AG04450 (cell line): ENCODE measurements at regions not wholly inside any gene's neighbourhood (a gene's known extent, or its start where the extent isn't known, plus 50 kb on each side); places are given as distances from the start of the nearest gene placed in this dataset.

Experiments
- CTCF ChIA-PET: fragments of 300-600, 350-600 bp; formaldehyde crosslinking; extraction: SDS; loops from one replicate; lab custom pipeline; 2022; ENCODE audit warnings: antibody characterized with exemption, inconsistent platforms; lab: Charles Lee
- POLR2A ChIA-PET: fragments of 350-600 bp; formaldehyde crosslinking; extraction: SDS; loops from one replicate; lab custom pipeline; 2021; ENCODE audit warnings: antibody characterized with exemption, inconsistent platforms; lab: Yijun Ruan, JAX
- DNase-seq: peaks from one replicate; pipeline ENCODE4 v3.0.0-alpha.2; 2011; ENCODE audit warnings: low read depth, low spot score
- H3K27ac ChIP-seq: one replicate; pipeline ENCODE4 v1.5.1; 2012; ENCODE audit warnings: low read depth, low read length, control low read depth
- H3K27me3 ChIP-seq: one replicate; pipeline ENCODE4 v1.6.0; 2012; ENCODE audit warnings: low read length; ENCODE audit not compliant: control insufficient read depth, insufficient read depth
- H3K4me3 ChIP-seq: 2 replicates; pipeline ENCODE4 v1.5.1; 2011; ENCODE audit warnings: mild to moderate bottlenecking, low read depth, low read length, control low read depth
- H3K9me3 ChIP-seq: 2 replicates; pipeline ENCODE4 v1.5.1; 2012; ENCODE audit warnings: low read length; ENCODE audit not compliant: control insufficient read depth, insufficient read depth
- CTCF ChIP-seq: IDR thresholded peaks from 2 replicates; pipeline ENCODE4 v1.5.1; 2011; ENCODE audit warnings: low read depth, low read length, control low read depth, inconsistent platforms

- TF ChIP-seq CTCF, result no peak
- CTCF ChIA-PET, result no interaction called here
These were observed 116.2 kb upstream of the SOX11 start for GRCh38 chr2:5576015-5576414.

GRCh38 chr2:5587766-5588165 lies 104.4 kb upstream of the SOX11 start:
- no peak for DNase-seq
- no peak for TF ChIP-seq CTCF
- CTCF ChIA-PET, result no interaction called here
- H3K27me3 ChIP-seq, result peaks cover 3% of the 10 kb centered on the region
- H3K27ac ChIP-seq, result no peak overlapping the region
- POLR2A ChIA-PET, result no interaction called here
- no peak overlapping the region for H3K4me3 ChIP-seq
- peaks cover 3% of the 10 kb centered on the region; the same call in 1 of the 2 replicates for H3K9me3 ChIP-seq

More at GRCh38 chr2:5576015-5576414, 116.2 kb upstream of the SOX11 start:
- Histone ChIP-seq H3K9me3 (no peaks in the 10 kb centered on the region), H3K4me3 (no peak overlapping the region), H3K27ac (no peak overlapping the region), H3K27me3 (no peaks in the 10 kb centered on the region)
- DNase-seq, result no peak
- POLR2A ChIA-PET, result no interaction called here

GRCh38 chr2:5588601-5589000 lies 103.6 kb upstream of the SOX11 start:
- Histone ChIP-seq H3K9me3 (peaks cover 3% of the 10 kb centered on the region; the same call in 1 of the 2 replicates), H3K27ac (no peak overlapping the region), H3K4me3 (no peak overlapping the region), H3K27me3 (peaks cover 3% of the 10 kb centered on the region)
- no peak for DNase-seq
- ChIA-PET POLR2A (no interaction called here), CTCF (no interaction called here)
- TF ChIP-seq CTCF, result no peak

- no peak for TF ChIP-seq CTCF
- Histone ChIP-seq H3K9me3 (peaks cover 3% of the 10 kb centered on the region; the same call in 1 of the 2 replicates), H3K4me3 (no peak overlapping the region), H3K27ac (no peak overlapping the region), H3K27me3 (peaks cover 3% of the 10 kb centered on the region)
- ChIA-PET CTCF (no interaction called here), POLR2A (no interaction called here)
- no peak for DNase-seq
These were observed 103.0 kb upstream of the SOX11 start for GRCh38 chr2:5589183-5589582.

GRCh38 chr2:5590886-5591285 lies 101.3 kb upstream of the SOX11 start:
- Histone ChIP-seq H3K4me3 (no peak overlapping the region), H3K27me3 (peaks cover 3% of the 10 kb centered on the region), H3K9me3 (peaks cover 3% of the 10 kb centered on the region; the same call in 1 of the 2 replicates), H3K27ac (no peak overlapping the region)
- no peak for TF ChIP-seq CTCF
- ChIA-PET CTCF (no interaction called here), POLR2A (no interaction called here)
- DNase-seq, result no peak
